Breast epithelium (tissue), 3 donors: ENCODE measurements at regions not wholly inside any gene's neighbourhood (a gene's known extent, or its start where the extent isn't known, plus 50 kb on each side); places are given as distances from the start of the nearest gene placed in this dataset.

Source experiments
- POLR2AphosphoS5 ChIP-seq, 3 donors: sonication (generic); formaldehyde crosslinking; IDR thresholded peaks; one replicate each; pipeline ENCODE4 v1.6.1; 2017; ENCODE audit warnings: antibody characterized with exemption in 3 of 3
- TF ChIP-seq, protein P1 (sequence below), 3 donors: fragments of 450-650 bp; IDR thresholded peaks; one replicate each; pipeline ENCODE4 v1.5.1; 2016 to 2017; ENCODE audit warnings: antibody characterized with exemption in 3 of 3, mild to moderate bottlenecking in 3 of 3, moderate library complexity in 3 of 3

DNA sequence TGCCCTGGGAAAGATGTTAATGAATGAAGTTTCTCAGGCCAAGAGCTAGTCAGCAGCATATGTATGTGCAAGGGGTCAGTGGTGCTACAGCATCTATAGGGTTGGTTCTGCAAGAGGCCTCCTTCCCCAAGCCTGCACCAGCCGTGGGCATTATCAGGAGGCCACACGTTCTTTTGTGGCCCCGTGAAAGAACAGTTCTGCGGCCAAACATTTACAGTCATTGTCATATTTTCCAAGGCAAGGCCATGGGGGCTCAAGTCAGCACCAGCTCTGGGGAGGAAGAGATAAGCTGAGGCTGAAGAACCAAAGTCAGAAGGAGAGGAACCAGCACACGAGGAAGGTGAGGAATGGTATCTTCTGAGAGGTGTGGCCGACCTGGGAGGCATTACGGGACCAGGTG, 54.4 kb upstream of the TMEM72 start:
- TF ChIP-seq, protein P1, sequence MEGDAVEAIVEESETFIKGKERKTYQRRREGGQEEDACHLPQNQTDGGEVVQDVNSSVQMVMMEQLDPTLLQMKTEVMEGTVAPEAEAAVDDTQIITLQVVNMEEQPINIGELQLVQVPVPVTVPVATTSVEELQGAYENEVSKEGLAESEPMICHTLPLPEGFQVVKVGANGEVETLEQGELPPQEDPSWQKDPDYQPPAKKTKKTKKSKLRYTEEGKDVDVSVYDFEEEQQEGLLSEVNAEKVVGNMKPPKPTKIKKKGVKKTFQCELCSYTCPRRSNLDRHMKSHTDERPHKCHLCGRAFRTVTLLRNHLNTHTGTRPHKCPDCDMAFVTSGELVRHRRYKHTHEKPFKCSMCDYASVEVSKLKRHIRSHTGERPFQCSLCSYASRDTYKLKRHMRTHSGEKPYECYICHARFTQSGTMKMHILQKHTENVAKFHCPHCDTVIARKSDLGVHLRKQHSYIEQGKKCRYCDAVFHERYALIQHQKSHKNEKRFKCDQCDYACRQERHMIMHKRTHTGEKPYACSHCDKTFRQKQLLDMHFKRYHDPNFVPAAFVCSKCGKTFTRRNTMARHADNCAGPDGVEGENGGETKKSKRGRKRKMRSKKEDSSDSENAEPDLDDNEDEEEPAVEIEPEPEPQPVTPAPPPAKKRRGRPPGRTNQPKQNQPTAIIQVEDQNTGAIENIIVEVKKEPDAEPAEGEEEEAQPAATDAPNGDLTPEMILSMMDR (IDR thresholded peaks at IDR 0.05) = no peak
- no peak for TF ChIP-seq POLR2AphosphoS5 (IDR thresholded peaks at IDR 0.05)
